ENCODE measurements at regions not wholly inside any gene's neighbourhood (a gene's known extent, or its start where the extent isn't known, plus 50 kb on each side); places are given as distances from the start of the nearest gene placed in this dataset.

GRCh38 chr13:61187471-61187870 is 228.2 kb downstream of the PCDH20 start:
- no peaks in the 10 kb centered on the region for H3K36me3 ChIP-seq

GRCh38 chr13:61183670-61184069 is 232.0 kb downstream of the PCDH20 start:
- no peaks in the 10 kb centered on the region for H3K4me1 ChIP-seq
- H3K27ac ChIP-seq = no peak overlapping the region
- no peaks in the 10 kb centered on the region for H3K27me3 ChIP-seq
- H3K36me3 ChIP-seq = no peaks in the 10 kb centered on the region
- H3K9me3 ChIP-seq = no peaks in the 10 kb centered on the region
- TF ChIP-seq POLR2A (IDR thresholded peaks at IDR 0.05) (no peak), CTCF (IDR thresholded peaks at IDR 0.05) (no peak), POLR2AphosphoS5 (IDR thresholded peaks at IDR 0.05) (no peak)
- H3K4me3 ChIP-seq = no peak overlapping the region
- no peak for DNase-seq (ENCODE audit: low spot score in 2 of 2)
- intact Hi-C loops (cut with DNase I; ENCODE audit: low total_unique reads) = no loop called here

More at GRCh38 chr13:61187471-61187870, 228.2 kb downstream of the PCDH20 start:
- H3K9me3 ChIP-seq = no peaks in the 10 kb centered on the region
- no peak for DNase-seq (ENCODE audit: low spot score in 2 of 2)
- intact Hi-C loops (cut with DNase I; ENCODE audit: low total_unique reads) = no loop called here
- no peak overlapping the region for H3K27ac ChIP-seq
- H3K27me3 ChIP-seq = no peaks in the 10 kb centered on the region
- no peak overlapping the region for H3K4me3 ChIP-seq
- TF ChIP-seq POLR2A (IDR thresholded peaks at IDR 0.05) (no peak), POLR2AphosphoS5 (IDR thresholded peaks at IDR 0.05) (no peak), CTCF (IDR thresholded peaks at IDR 0.05) (no peak)
- H3K4me1 ChIP-seq = no peaks in the 10 kb centered on the region

- TF ChIP-seq CTCF (IDR thresholded peaks at IDR 0.05) (no peak), POLR2AphosphoS5 (IDR thresholded peaks at IDR 0.05) (no peak), POLR2A (IDR thresholded peaks at IDR 0.05) (no peak)
- Histone ChIP-seq H3K27ac (no peak overlapping the region), H3K36me3 (no peaks in the 10 kb centered on the region), H3K4me3 (no peak overlapping the region), H3K4me1 (no peaks in the 10 kb centered on the region), H3K9me3 (no peaks in the 10 kb centered on the region), H3K27me3 (no peaks in the 10 kb centered on the region)
- no peak for DNase-seq (ENCODE audit: low spot score in 2 of 2)
- intact Hi-C loops (cut with DNase I; ENCODE audit: low total_unique reads) = no loop called here
Observed at GRCh38 chr13:61180234-61180633, 235.4 kb downstream of the PCDH20 start.

- intact Hi-C loops (cut with DNase I; ENCODE audit: low total_unique reads) = no loop called here
- TF ChIP-seq POLR2AphosphoS5 (IDR thresholded peaks at IDR 0.05) (no peak), CTCF (IDR thresholded peaks at IDR 0.05) (no peak)
- H3K27me3 ChIP-seq = no peaks in the 10 kb centered on the region
- no peak overlapping the region for H3K4me3 ChIP-seq
- no peaks in the 10 kb centered on the region for H3K9me3 ChIP-seq
- no peak for DNase-seq (ENCODE audit: low spot score in 2 of 2)
- no peaks in the 10 kb centered on the region for H3K4me1 ChIP-seq
- H3K36me3 ChIP-seq = no peaks in the 10 kb centered on the region
- H3K27ac ChIP-seq = no peak overlapping the region
Observed at GRCh38 chr13:61179741-61180140, 235.9 kb downstream of the PCDH20 start.

GRCh38 chr13:61170856-61171255 is 244.8 kb downstream of the PCDH20 start:
- H3K27ac ChIP-seq = no peak overlapping the region
- H3K4me3 ChIP-seq = no peak overlapping the region
- intact Hi-C loops (cut with DNase I; ENCODE audit: low total_unique reads) = no loop called here

More at GRCh38 chr13:61170856-61171255, 244.8 kb downstream of the PCDH20 start:
- Histone ChIP-seq H3K9me3 (no peaks in the 10 kb centered on the region), H3K4me1 (no peaks in the 10 kb centered on the region), H3K36me3 (no peaks in the 10 kb centered on the region), H3K27me3 (no peaks in the 10 kb centered on the region)
- no peak for DNase-seq (ENCODE audit: low spot score in 2 of 2)
- TF ChIP-seq POLR2A (IDR thresholded peaks at IDR 0.05) (no peak), POLR2AphosphoS5 (IDR thresholded peaks at IDR 0.05) (no peak), CTCF (IDR thresholded peaks at IDR 0.05) (no peak)

Measured in breast epithelium (tissue), 4 donors.